ENCODE measurements at regions not wholly inside any gene's neighbourhood (a gene's known extent, or its start where the extent isn't known, plus 50 kb on each side); places are given as distances from the start of the nearest gene placed in this dataset.

- Histone ChIP-seq H2AK5ac (ENCODE audit: low read length, severe bottlenecking) (no peak overlapping the region), H3K14ac (ENCODE audit: low read length in 2 of 2) (no peak overlapping the region), H3K9ac (ENCODE audit: low read length) (no peak overlapping the region), H2BK12ac (ENCODE audit: low read length in 2 of 2) (no peak overlapping the region), H2BK5ac (ENCODE audit: low read depth, low read length, poor library complexity, severe bottlenecking) (no peak overlapping the region), H3K4me3 (ENCODE audit: insufficient read depth in 1 of 2, low read depth in 1 of 2, low read length in 2 of 2) (no peak overlapping the region), H3K4me2 (ENCODE audit: low read length, poor library complexity, severe bottlenecking) (no peak overlapping the region), H2BK120ac (ENCODE audit: low read depth, low read length) (no peak overlapping the region), H4K91ac (ENCODE audit: low read length) (no peak overlapping the region), H3K27ac (ENCODE audit: low read length, poor library complexity, severe bottlenecking) (no peak overlapping the region), H3K36me3 (ENCODE audit: control insufficient read depth in 1 of 2, insufficient read depth in 2 of 2, low read depth in 1 of 2, low read length in 2 of 2) (no peaks in the 10 kb centered on the region), H4K8ac (ENCODE audit: low read length) (no peak overlapping the region), H3K9me3 (ENCODE audit: control insufficient read depth, low read length) (no peaks in the 10 kb centered on the region), H3K79me1 (replicated peaks; ENCODE audit: low read length, poor library complexity, severe bottlenecking) (no peaks in the 10 kb centered on the region), H3K4me1 (ENCODE audit: control insufficient read depth, insufficient read depth, low read depth, low read length) (no peaks in the 10 kb centered on the region), H2AFZ (ENCODE audit: low read depth, low read length) (no peak overlapping the region), H3K23ac (ENCODE audit: low read length in 2 of 2) (no peak overlapping the region), H3K4ac (ENCODE audit: low read depth in 1 of 2, low read length in 2 of 2) (no peak overlapping the region), H3K18ac (ENCODE audit: low read depth in 1 of 2, low read length in 2 of 2) (no peak overlapping the region), H3K27me3 (ENCODE audit: control insufficient read depth in 1 of 2, insufficient read depth in 1 of 2, low read length in 2 of 2) (no peaks in the 10 kb centered on the region), H2BK15ac (ENCODE audit: low read depth, poor library complexity, severe bottlenecking) (no peak overlapping the region)
- 43% methylated on average over 7 of the region's 7 CpGs for WGBS
- DNase-seq: peak; percentile 35
Observed at GRCh38 chr4:181566490-181566889, 676.7 kb upstream of the TENM3 start.

DNA sequence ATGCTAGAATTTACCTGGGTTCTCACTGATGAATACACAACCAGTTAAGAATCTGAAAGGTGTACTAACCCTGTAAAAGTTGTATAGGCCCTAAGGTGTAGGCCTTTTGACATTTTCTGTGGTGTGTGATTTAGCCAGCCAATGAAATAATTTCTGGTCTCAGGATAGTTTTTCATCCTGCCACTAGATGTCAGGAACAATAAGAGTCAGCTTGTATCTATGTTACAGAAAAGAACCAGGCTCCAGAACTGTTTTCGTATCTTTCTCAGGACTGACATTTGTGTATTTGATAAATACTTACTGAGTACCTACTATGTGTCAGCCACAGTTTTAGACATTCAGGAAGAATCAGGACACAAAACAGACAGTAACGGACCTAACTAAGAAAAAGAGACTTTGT lies 673.6 kb upstream of the TENM3 start:
- no peak overlapping the region for H3K23ac ChIP-seq (ENCODE audit: low read length in 2 of 2)
- no peak overlapping the region for H3K9ac ChIP-seq (ENCODE audit: low read length)
- H4K91ac ChIP-seq (ENCODE audit: low read length): no peak overlapping the region
- no peak overlapping the region for H2AFZ ChIP-seq (ENCODE audit: low read depth, low read length)
- DNase-seq: peak; percentile 17
- no peak overlapping the region for H3K18ac ChIP-seq (ENCODE audit: low read depth in 1 of 2, low read length in 2 of 2)
- H3K27me3 ChIP-seq (ENCODE audit: control insufficient read depth in 1 of 2, insufficient read depth in 1 of 2, low read length in 2 of 2): no peaks in the 10 kb centered on the region
- H3K36me3 ChIP-seq (ENCODE audit: control insufficient read depth in 1 of 2, insufficient read depth in 2 of 2, low read depth in 1 of 2, low read length in 2 of 2): no peaks in the 10 kb centered on the region
- no peak overlapping the region for H3K14ac ChIP-seq (ENCODE audit: low read length in 2 of 2)
- no peak overlapping the region for H3K4ac ChIP-seq (ENCODE audit: low read depth in 1 of 2, low read length in 2 of 2)
- H3K4me1 ChIP-seq (ENCODE audit: control insufficient read depth, insufficient read depth, low read depth, low read length): no peaks in the 10 kb centered on the region
- no peak overlapping the region for H4K8ac ChIP-seq (ENCODE audit: low read length)
- H3K27ac ChIP-seq (ENCODE audit: low read length, poor library complexity, severe bottlenecking): no peak overlapping the region
- H3K9me3 ChIP-seq (ENCODE audit: control insufficient read depth, low read length): no peaks in the 10 kb centered on the region
- H2AK5ac ChIP-seq (ENCODE audit: low read length, severe bottlenecking): no peak overlapping the region
- no peak overlapping the region for H3K4me3 ChIP-seq (ENCODE audit: insufficient read depth in 1 of 2, low read depth in 1 of 2, low read length in 2 of 2)
- no peak overlapping the region for H2BK120ac ChIP-seq (ENCODE audit: low read depth, low read length)
- no peak overlapping the region for H3K4me2 ChIP-seq (ENCODE audit: low read length, poor library complexity, severe bottlenecking)
- H3K79me1 ChIP-seq (replicated peaks; ENCODE audit: low read length, poor library complexity, severe bottlenecking): no peaks in the 10 kb centered on the region
- H2BK15ac ChIP-seq (ENCODE audit: low read depth, poor library complexity, severe bottlenecking): no peak overlapping the region
- no peak overlapping the region for H2BK12ac ChIP-seq (ENCODE audit: low read length in 2 of 2)
- WGBS: no CpG with 5 or more reads among the region's 2 CpGs
- H2BK5ac ChIP-seq (ENCODE audit: low read depth, low read length, poor library complexity, severe bottlenecking): no peak overlapping the region

DNA sequence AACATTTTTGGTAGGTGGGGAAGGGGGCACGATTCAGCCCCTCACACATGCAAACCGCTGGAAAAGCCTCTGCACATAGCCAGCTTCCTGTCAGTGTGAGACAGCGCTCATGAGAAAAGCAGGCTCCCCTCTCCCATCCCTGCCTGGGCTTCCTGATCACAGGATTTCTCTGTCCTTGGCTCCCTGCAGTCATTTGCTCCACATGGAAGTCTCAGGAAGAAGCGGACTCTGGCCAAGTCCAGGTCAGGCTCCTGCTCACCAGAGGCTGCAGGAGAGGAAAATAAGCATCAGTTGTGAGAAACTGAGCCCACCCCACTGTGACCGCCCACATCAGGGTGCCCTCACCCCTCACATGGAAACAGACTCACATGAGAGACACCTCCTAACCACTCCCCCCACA lies 664.3 kb upstream of the TENM3 start:
- no peaks in the 10 kb centered on the region for H3K4me1 ChIP-seq (ENCODE audit: control insufficient read depth, insufficient read depth, low read depth, low read length)
- H2AFZ ChIP-seq (ENCODE audit: low read depth, low read length): no peak overlapping the region
- no peak overlapping the region for H4K8ac ChIP-seq (ENCODE audit: low read length)
- H3K9ac ChIP-seq (ENCODE audit: low read length): no peak overlapping the region
- H3K18ac ChIP-seq (ENCODE audit: low read depth in 1 of 2, low read length in 2 of 2): no peak overlapping the region
- no peak overlapping the region for H2BK12ac ChIP-seq (ENCODE audit: low read length in 2 of 2)
- H2BK15ac ChIP-seq (ENCODE audit: low read depth, poor library complexity, severe bottlenecking): no peak overlapping the region
- DNase-seq: no peak
- 56% methylated on average over 5 of the region's 5 CpGs for WGBS
- H3K4me3 ChIP-seq (ENCODE audit: insufficient read depth in 1 of 2, low read depth in 1 of 2, low read length in 2 of 2): no peak overlapping the region
- no peak overlapping the region for H4K91ac ChIP-seq (ENCODE audit: low read length)
- H3K4me2 ChIP-seq (ENCODE audit: low read length, poor library complexity, severe bottlenecking): no peak overlapping the region
- no peak overlapping the region for H3K27ac ChIP-seq (ENCODE audit: low read length, poor library complexity, severe bottlenecking)
- no peak overlapping the region for H3K23ac ChIP-seq (ENCODE audit: low read length in 2 of 2)
- H3K27me3 ChIP-seq (ENCODE audit: control insufficient read depth in 1 of 2, insufficient read depth in 1 of 2, low read length in 2 of 2): no peaks in the 10 kb centered on the region
- no peak overlapping the region for H2BK5ac ChIP-seq (ENCODE audit: low read depth, low read length, poor library complexity, severe bottlenecking)
- H3K36me3 ChIP-seq (ENCODE audit: control insufficient read depth in 1 of 2, insufficient read depth in 2 of 2, low read depth in 1 of 2, low read length in 2 of 2): no peaks in the 10 kb centered on the region
- H2AK5ac ChIP-seq (ENCODE audit: low read length, severe bottlenecking): no peak overlapping the region
- H3K4ac ChIP-seq (ENCODE audit: low read depth in 1 of 2, low read length in 2 of 2): no peak overlapping the region
- H2BK120ac ChIP-seq (ENCODE audit: low read depth, low read length): no peak overlapping the region
- H3K79me1 ChIP-seq (replicated peaks; ENCODE audit: low read length, poor library complexity, severe bottlenecking): no peaks in the 10 kb centered on the region
- no peak overlapping the region for H3K14ac ChIP-seq (ENCODE audit: low read length in 2 of 2)
- H3K9me3 ChIP-seq (ENCODE audit: control insufficient read depth, low read length): no peaks in the 10 kb centered on the region

GRCh38 chr4:181579486-181579885 lies 663.7 kb upstream of the TENM3 start:
- Histone ChIP-seq H3K4me2 (ENCODE audit: low read length, poor library complexity, severe bottlenecking) (no peak overlapping the region), H2BK15ac (ENCODE audit: low read depth, poor library complexity, severe bottlenecking) (no peak overlapping the region), H2BK120ac (ENCODE audit: low read depth, low read length) (no peak overlapping the region), H2BK12ac (ENCODE audit: low read length in 2 of 2) (no peak overlapping the region), H3K4me1 (ENCODE audit: control insufficient read depth, insufficient read depth, low read depth, low read length) (no peaks in the 10 kb centered on the region), H3K18ac (ENCODE audit: low read depth in 1 of 2, low read length in 2 of 2) (no peak overlapping the region), H2AK5ac (ENCODE audit: low read length, severe bottlenecking) (no peak overlapping the region), H3K27ac (ENCODE audit: low read length, poor library complexity, severe bottlenecking) (no peak overlapping the region), H3K4ac (ENCODE audit: low read depth in 1 of 2, low read length in 2 of 2) (no peak overlapping the region), H3K9me3 (ENCODE audit: control insufficient read depth, low read length) (no peaks in the 10 kb centered on the region), H3K27me3 (ENCODE audit: control insufficient read depth in 1 of 2, insufficient read depth in 1 of 2, low read length in 2 of 2) (no peaks in the 10 kb centered on the region), H3K9ac (ENCODE audit: low read length) (no peak overlapping the region), H2AFZ (ENCODE audit: low read depth, low read length) (no peak overlapping the region), H3K14ac (ENCODE audit: low read length in 2 of 2) (no peak overlapping the region), H4K8ac (ENCODE audit: low read length) (no peak overlapping the region), H3K23ac (ENCODE audit: low read length in 2 of 2) (no peak overlapping the region), H3K79me1 (replicated peaks; ENCODE audit: low read length, poor library complexity, severe bottlenecking) (no peaks in the 10 kb centered on the region), H3K36me3 (ENCODE audit: control insufficient read depth in 1 of 2, insufficient read depth in 2 of 2, low read depth in 1 of 2, low read length in 2 of 2) (no peaks in the 10 kb centered on the region), H4K91ac (ENCODE audit: low read length) (no peak overlapping the region), H2BK5ac (ENCODE audit: low read depth, low read length, poor library complexity, severe bottlenecking) (no peak overlapping the region), H3K4me3 (ENCODE audit: insufficient read depth in 1 of 2, low read depth in 1 of 2, low read length in 2 of 2) (no peak overlapping the region)
- DNase-seq: no peak
- no CpG with 5 or more reads among the region's 2 CpGs for WGBS

Measured in mesenchymal stem cell (in vitro differentiated cells and primary cell).